ENCODE measurements at regions not wholly inside any gene's neighbourhood (a gene's known extent, or its start where the extent isn't known, plus 50 kb on each side); places are given as distances from the start of the nearest gene placed in this dataset.
"Not testable (repeated sequence)": the region's sequence is repeated elsewhere in the genome, so short reads cannot be mapped to it uniquely, and the experiment has no call there.

- H3K4me1 Mint-ChIP-seq (ENCODE audit: low read depth, unreplicated experiment) = no peaks in the 10 kb centered on the region
- H3K9me3 Mint-ChIP-seq (ENCODE audit: unreplicated experiment) = no peaks in the 10 kb centered on the region
- H3K4me3 ChIP-seq (ENCODE audit: low read depth, low read length) = no peak overlapping the region
- no peaks in the 10 kb centered on the region for H3K27me3 ChIP-seq (replicated peaks; ENCODE audit: control insufficient read depth, insufficient read depth, low read length)
- DNase-seq = no peak
- BruUV-seq (replicated peaks) = no TSS peak
- no peaks in the 10 kb centered on the region for H3K36me3 ChIP-seq (ENCODE audit: control insufficient read depth, insufficient read depth, low read length)
- ChIA-PET POLR2A (no interaction called here), CTCF (no interaction called here)
- H3K36me3 Mint-ChIP-seq (ENCODE audit: insufficient read depth, unreplicated experiment) = no peaks in the 10 kb centered on the region
- no peaks in the 10 kb centered on the region for H3K4me1 ChIP-seq
- no peak overlapping the region for H3K27ac Mint-ChIP-seq (ENCODE audit: unreplicated experiment)
- no peak for TF ChIP-seq CTCF (IDR thresholded peaks at IDR 0.05; ENCODE audit: insufficient read depth in 1 of 2, low read depth in 1 of 2, low read length in 1 of 2, severe bottlenecking in 1 of 2, unreplicated experiment in 1 of 2)
- no peaks in the 10 kb centered on the region for H3K9me3 ChIP-seq
- H3K27me3 Mint-ChIP-seq (ENCODE audit: insufficient read depth, unreplicated experiment) = peaks cover 3% of the 10 kb centered on the region
- no peak overlapping the region for H3K4me3 Mint-ChIP-seq (ENCODE audit: unreplicated experiment)
- intact Hi-C loops (cut with micrococcal nuclease; ENCODE audit: unreplicated experiment) = no loop called here
These were observed 138.1 kb upstream of the ST6GALNAC5 start for GRCh38 chr1:76729142-76729541.

- peaks cover 3% of the 10 kb centered on the region for H3K27me3 Mint-ChIP-seq (ENCODE audit: insufficient read depth, unreplicated experiment)
- CTCF ChIA-PET = no interaction called here
- Histone ChIP-seq H3K27me3 (replicated peaks; ENCODE audit: control insufficient read depth, insufficient read depth, low read length) (no peaks in the 10 kb centered on the region), H3K4me3 (ENCODE audit: low read depth, low read length) (no peak overlapping the region), H3K9me3 (no peaks in the 10 kb centered on the region), H3K4me1 (no peaks in the 10 kb centered on the region), H3K36me3 (ENCODE audit: control insufficient read depth, insufficient read depth, low read length) (no peaks in the 10 kb centered on the region)
- no peaks in the 10 kb centered on the region for H3K36me3 Mint-ChIP-seq (ENCODE audit: insufficient read depth, unreplicated experiment)
- BruUV-seq (replicated peaks) = no TSS peak
- no peaks in the 10 kb centered on the region for H3K4me1 Mint-ChIP-seq (ENCODE audit: low read depth, unreplicated experiment)
- intact Hi-C loops (cut with micrococcal nuclease; ENCODE audit: unreplicated experiment) = no loop called here
- no peak overlapping the region for H3K4me3 Mint-ChIP-seq (ENCODE audit: unreplicated experiment)
- no peaks in the 10 kb centered on the region for H3K9me3 Mint-ChIP-seq (ENCODE audit: unreplicated experiment)
- POLR2A ChIA-PET = no interaction called here
- DNase-seq = no peak
- TF ChIP-seq CTCF (IDR thresholded peaks at IDR 0.05; ENCODE audit: insufficient read depth in 1 of 2, low read depth in 1 of 2, low read length in 1 of 2, severe bottlenecking in 1 of 2, unreplicated experiment in 1 of 2) = no peak
- H3K27ac Mint-ChIP-seq (ENCODE audit: unreplicated experiment) = no peak overlapping the region
These were observed 137.3 kb upstream of the ST6GALNAC5 start for GRCh38 chr1:76730027-76730426.

GRCh38 chr1:76738355-76738754, 128.9 kb upstream of the ST6GALNAC5 start:
- H3K9me3 Mint-ChIP-seq (ENCODE audit: unreplicated experiment); H3K36me3 Mint-ChIP-seq (ENCODE audit: insufficient read depth, unreplicated experiment); intact Hi-C loops (cut with micrococcal nuclease; ENCODE audit: unreplicated experiment); H3K4me1 ChIP-seq; H3K27me3 ChIP-seq (replicated peaks; ENCODE audit: control insufficient read depth, insufficient read depth, low read length); H3K36me3 ChIP-seq (ENCODE audit: control insufficient read depth, insufficient read depth, low read length); H3K27me3 Mint-ChIP-seq (ENCODE audit: insufficient read depth, unreplicated experiment); BruUV-seq (replicated peaks); H3K4me3 Mint-ChIP-seq (ENCODE audit: unreplicated experiment); H3K9me3 ChIP-seq; CTCF ChIA-PET; H3K27ac Mint-ChIP-seq (ENCODE audit: unreplicated experiment); H3K4me3 ChIP-seq (ENCODE audit: low read depth, low read length); DNase-seq; H3K4me1 Mint-ChIP-seq (ENCODE audit: low read depth, unreplicated experiment); POLR2A ChIA-PET: not testable (repeated sequence)

- H3K27me3 Mint-ChIP-seq (ENCODE audit: insufficient read depth, unreplicated experiment) = peaks cover 14% of the 10 kb centered on the region
- BruUV-seq (replicated peaks); H3K36me3 Mint-ChIP-seq (ENCODE audit: insufficient read depth, unreplicated experiment); H3K4me3 Mint-ChIP-seq (ENCODE audit: unreplicated experiment); CTCF ChIA-PET; H3K9me3 ChIP-seq; H3K36me3 ChIP-seq (ENCODE audit: control insufficient read depth, insufficient read depth, low read length); POLR2A ChIA-PET; H3K4me3 ChIP-seq (ENCODE audit: low read depth, low read length); H3K9me3 Mint-ChIP-seq (ENCODE audit: unreplicated experiment); H3K4me1 ChIP-seq; H3K4me1 Mint-ChIP-seq (ENCODE audit: low read depth, unreplicated experiment); H3K27me3 ChIP-seq (replicated peaks; ENCODE audit: control insufficient read depth, insufficient read depth, low read length); H3K27ac Mint-ChIP-seq (ENCODE audit: unreplicated experiment): not testable (repeated sequence)
- DNase-seq = peak; percentile 5 to 32
- intact Hi-C loops (cut with micrococcal nuclease; ENCODE audit: unreplicated experiment) = loop anchor here (1.0 kb wide), 1 partner anchor 410 kb away; no protein-coding TSS in a partner anchor
These were observed 126.3 kb upstream of the ST6GALNAC5 start for GRCh38 chr1:76740956-76741355.
